Neutrophil (primary cell): ENCODE measurements at regions not wholly inside any gene's neighbourhood (a gene's known extent, or its start where the extent isn't known, plus 50 kb on each side); places are given as distances from the start of the nearest gene placed in this dataset.

Source experiments
- H3K27ac ChIP-seq: fragments of 200-600 bp; sonication (generic); 2 replicates; pipeline ENCODE4 v1.5.1; 2016; ENCODE audit warnings: mild to moderate bottlenecking, moderate library complexity
- H3K27me3 ChIP-seq: fragments of 200-600 bp; sonication (generic); 2 replicates; pipeline ENCODE4 v1.6.0; 2016; ENCODE audit warnings: mild to moderate bottlenecking
- H3K36me3 ChIP-seq: fragments of 200-600 bp; sonication (generic); 2 replicates; pipeline ENCODE4 v1.5.1; 2017
- H3K4me1 ChIP-seq, 2 experiments: fragments of 200-600 bp in 1 of 2; sonication (generic) in 1 of 2; 1 replicate in 1 of 2; 2 replicates in 1 of 2; pipeline versions ENCODE4 v1.5.1 to v1.6.1; 2013 to 2016; ENCODE audit warnings: low read depth in 1 of 2, low read length in 1 of 2, mild to moderate bottlenecking in 1 of 2, moderate library complexity in 1 of 2; ENCODE audit not compliant: control insufficient read depth in 1 of 2, insufficient read depth in 1 of 2
- H3K4me3 ChIP-seq, 2 experiments: fragments of 200-600 bp in 1 of 2; sonication (generic) in 1 of 2; 1 replicate in 1 of 2; 2 replicates in 1 of 2; pipeline ENCODE4 v1.5.1; 2013 to 2016; ENCODE audit warnings: low read depth in 1 of 2, low read length in 1 of 2, mild to moderate bottlenecking in 1 of 2, moderate library complexity in 1 of 2
- H3K9me3 ChIP-seq: fragments of 200-600 bp; sonication (generic); 2 replicates; pipeline ENCODE4 v1.5.1; 2016
- TF ChIP-seq, protein P1 (sequence below): fragments of 200-600 bp; sonication (generic); IDR thresholded peaks from 2 replicates; pipeline ENCODE4 v1.5.1; 2016; ENCODE audit warnings: antibody characterized with exemption

DNA sequence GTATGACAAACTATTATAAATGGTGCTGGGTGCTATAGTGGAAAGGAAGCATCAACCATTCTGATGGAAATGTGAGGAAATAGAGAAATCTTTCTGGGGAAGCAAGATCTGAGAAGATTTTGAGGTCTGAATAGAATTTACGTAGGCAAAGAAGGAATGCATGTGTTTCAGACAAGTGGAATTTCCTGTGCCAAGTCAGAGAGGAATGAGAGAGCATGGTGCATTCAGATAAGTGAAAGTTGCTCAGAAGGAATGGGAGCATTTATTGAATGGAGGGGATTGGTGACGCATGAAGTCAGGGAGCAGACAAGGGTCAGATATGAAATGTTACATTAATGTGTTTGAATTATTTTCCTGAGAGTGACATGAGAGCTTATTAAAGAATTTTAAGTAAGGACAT, 725.5 kb downstream of the METTL15 start:
- H3K27me3 ChIP-seq, result no peaks in the 10 kb centered on the region
- no peak overlapping the region for H3K4me3 ChIP-seq
- H3K36me3 ChIP-seq, result no peaks in the 10 kb centered on the region
- no peak overlapping the region for H3K27ac ChIP-seq
- TF ChIP-seq, protein P1, sequence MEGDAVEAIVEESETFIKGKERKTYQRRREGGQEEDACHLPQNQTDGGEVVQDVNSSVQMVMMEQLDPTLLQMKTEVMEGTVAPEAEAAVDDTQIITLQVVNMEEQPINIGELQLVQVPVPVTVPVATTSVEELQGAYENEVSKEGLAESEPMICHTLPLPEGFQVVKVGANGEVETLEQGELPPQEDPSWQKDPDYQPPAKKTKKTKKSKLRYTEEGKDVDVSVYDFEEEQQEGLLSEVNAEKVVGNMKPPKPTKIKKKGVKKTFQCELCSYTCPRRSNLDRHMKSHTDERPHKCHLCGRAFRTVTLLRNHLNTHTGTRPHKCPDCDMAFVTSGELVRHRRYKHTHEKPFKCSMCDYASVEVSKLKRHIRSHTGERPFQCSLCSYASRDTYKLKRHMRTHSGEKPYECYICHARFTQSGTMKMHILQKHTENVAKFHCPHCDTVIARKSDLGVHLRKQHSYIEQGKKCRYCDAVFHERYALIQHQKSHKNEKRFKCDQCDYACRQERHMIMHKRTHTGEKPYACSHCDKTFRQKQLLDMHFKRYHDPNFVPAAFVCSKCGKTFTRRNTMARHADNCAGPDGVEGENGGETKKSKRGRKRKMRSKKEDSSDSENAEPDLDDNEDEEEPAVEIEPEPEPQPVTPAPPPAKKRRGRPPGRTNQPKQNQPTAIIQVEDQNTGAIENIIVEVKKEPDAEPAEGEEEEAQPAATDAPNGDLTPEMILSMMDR, result no peak
- no peaks in the 10 kb centered on the region for H3K9me3 ChIP-seq
- H3K4me1 ChIP-seq, result no peaks in the 10 kb centered on the region

DNA sequence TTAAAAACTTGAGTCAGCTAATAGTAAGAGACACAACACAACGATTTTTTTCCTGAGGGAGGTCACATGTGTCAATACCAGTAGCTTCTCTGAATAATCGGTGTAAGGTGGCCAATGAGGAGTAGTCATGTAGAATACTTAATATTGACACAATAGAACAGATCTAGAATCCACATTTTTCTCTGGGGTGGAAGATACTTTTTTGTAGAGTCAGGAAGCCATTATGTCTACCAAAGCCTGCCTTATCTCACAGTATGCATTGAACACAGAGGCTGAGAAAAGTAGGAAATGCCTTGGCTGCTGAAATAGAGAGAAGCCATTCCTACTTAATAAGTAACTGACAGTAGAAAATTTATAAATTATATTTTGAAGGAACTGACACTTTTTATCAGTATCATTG, 725.0 kb downstream of the METTL15 start:
- Histone ChIP-seq H3K9me3 (no peaks in the 10 kb centered on the region), H3K27me3 (no peaks in the 10 kb centered on the region), H3K4me1 (no peaks in the 10 kb centered on the region), H3K36me3 (no peaks in the 10 kb centered on the region), H3K27ac (no peak overlapping the region), H3K4me3 (no peak overlapping the region)
- TF ChIP-seq, protein P1, result no peak

DNA sequence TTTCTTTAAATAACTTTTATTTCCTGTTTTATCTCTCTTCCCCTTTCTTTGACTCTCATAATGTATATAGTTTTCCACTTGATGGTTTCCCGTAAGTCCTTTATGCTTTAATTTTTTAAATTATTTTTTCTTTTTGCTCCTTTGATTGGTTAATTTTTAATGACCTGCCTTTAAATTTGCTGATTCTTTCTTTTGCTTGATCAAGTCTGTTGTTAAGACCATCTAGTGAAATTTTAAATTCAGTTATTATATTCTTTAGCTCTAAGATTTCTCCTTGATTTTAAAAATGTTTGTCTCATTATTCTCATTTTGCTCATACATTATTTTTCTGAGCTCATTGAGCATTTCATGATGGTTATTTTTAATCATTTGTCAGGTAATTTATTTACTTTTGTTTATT, 718.6 kb downstream of the METTL15 start:
- TF ChIP-seq, protein P1, result no peak
- Histone ChIP-seq H3K36me3 (no peaks in the 10 kb centered on the region), H3K27ac (no peak overlapping the region), H3K9me3 (no peaks in the 10 kb centered on the region), H3K27me3 (no peaks in the 10 kb centered on the region), H3K4me1 (no peaks in the 10 kb centered on the region), H3K4me3 (no peak overlapping the region)

DNA sequence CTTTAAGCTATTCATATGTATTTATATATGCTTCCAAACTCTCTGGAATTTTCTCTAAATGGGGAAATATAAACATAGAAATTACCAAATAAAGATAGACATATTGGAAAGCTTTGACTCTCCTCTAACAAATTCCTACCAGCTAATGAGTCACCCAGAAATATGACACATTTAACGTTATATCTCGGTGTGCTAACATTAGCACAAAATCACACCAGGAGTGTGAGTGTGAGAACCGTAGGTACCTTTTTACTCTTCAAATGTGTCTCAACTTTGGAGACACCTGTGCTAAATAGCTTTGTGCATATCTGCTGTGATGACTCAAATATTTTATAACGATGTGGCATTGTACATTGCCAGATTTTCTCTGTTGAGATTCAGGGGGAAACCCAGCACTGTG, 714.4 kb downstream of the METTL15 start:
- Histone ChIP-seq H3K27me3 (no peaks in the 10 kb centered on the region), H3K9me3 (no peaks in the 10 kb centered on the region), H3K27ac (no peak overlapping the region), H3K36me3 (no peaks in the 10 kb centered on the region), H3K4me1 (no peaks in the 10 kb centered on the region), H3K4me3 (no peak overlapping the region)
- TF ChIP-seq, protein P1, result no peak

DNA sequence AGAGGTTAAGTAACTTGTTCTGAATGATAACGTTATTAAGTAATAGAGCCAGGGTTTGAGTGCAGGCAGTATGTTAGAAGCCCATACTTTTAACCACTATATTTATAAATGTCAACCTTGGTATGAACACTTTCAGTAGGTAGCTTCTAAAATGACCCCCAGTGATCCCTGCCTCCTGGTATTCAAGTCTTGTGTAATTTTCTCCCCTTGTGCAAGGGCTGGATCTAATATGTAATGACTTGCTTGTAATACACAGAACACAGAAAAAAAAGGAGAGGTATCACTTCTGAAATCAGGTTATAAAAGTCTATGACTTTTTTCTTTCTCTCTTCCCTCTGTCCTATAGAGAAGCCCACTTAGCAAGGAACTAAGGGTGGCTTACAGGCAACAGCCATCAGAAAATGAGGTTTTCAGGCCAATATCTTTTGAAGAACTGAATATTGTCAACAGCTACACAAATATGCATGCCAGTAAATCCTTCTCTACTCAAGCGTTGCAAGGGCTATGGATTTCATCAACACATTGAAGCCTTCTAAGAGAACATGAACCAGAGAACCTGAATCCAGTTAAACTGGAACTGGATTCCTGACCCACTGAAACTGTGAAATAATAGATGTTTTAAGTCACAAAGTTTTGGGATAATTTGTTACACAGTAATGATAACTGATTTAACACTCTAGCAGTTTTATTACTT, 712.3 kb downstream of the METTL15 start:
- no peaks in the 10 kb centered on the region for H3K4me1 ChIP-seq
- no peaks in the 10 kb centered on the region for H3K27me3 ChIP-seq
- no peak overlapping the region for H3K4me3 ChIP-seq
- no peak overlapping the region for H3K27ac ChIP-seq
- TF ChIP-seq, protein P1, result no peak
- no peaks in the 10 kb centered on the region for H3K36me3 ChIP-seq
- no peaks in the 10 kb centered on the region for H3K9me3 ChIP-seq
